HepG2 (cell line): ENCODE measurements at regions not wholly inside any gene's neighbourhood (a gene's known extent, or its start where the extent isn't known, plus 50 kb on each side); places are given as distances from the start of the nearest gene placed in this dataset.

ENCODE experiments used
- ATAC-seq: fragments of 200-7000 bp; cut with Tn5 transposase; 3 replicates; pipeline ENCODE4 v1.9.1; 2020; ENCODE audit warnings: mild to moderate bottlenecking, moderate library complexity
- BruUV-seq: library from RNA; stranded (reverse); fragments of 400-500 nt; replicated peaks from 2 replicates; lab custom pipeline; 2021; lab: Mats Ljungman, UMichigan
- CTCF ChIA-PET: fragments of 300-600 bp; formaldehyde crosslinking; extraction: SDS; loops from one replicate; lab custom pipeline; 2021; ENCODE audit warnings: low total read pairs, inconsistent platforms, low intra/inter-chr PET ratio; lab: Yijun Ruan, JAX
- POLR2A ChIA-PET: fragments of 350-600 bp; sonication (Branson Sonifier 250); formaldehyde crosslinking; loops from one replicate; lab custom pipeline; 2020; ENCODE audit warnings: antibody characterized with exemption, inconsistent platforms; lab: Yijun Ruan, JAX
- DNase-seq: peaks from one replicate; pipeline ENCODE4 v3.0.0-alpha.2; 2015; ENCODE audit warnings: low spot score
- FAIRE-seq: peaks from 3 replicates; lab custom pipeline; 2011; peaks lifted over from hg19 to GRCh38; lab: Jason Lieb, UNC
- H2AFZ ChIP-seq: one replicate; pipeline ENCODE4 v1.6.1; 2011; ENCODE audit warnings: low read length, inconsistent platforms
- H3K27ac ChIP-seq: fragments of 300-600 bp; 3 replicates; pipeline ENCODE4 v1.8.0; 2011; ENCODE audit warnings: mixed run types, mild to moderate bottlenecking, mixed read lengths, low read length, inconsistent platforms; ENCODE audit not compliant: insufficient read depth; ENCODE audit errors: extremely low read length
- H3K27me3 ChIP-seq, 2 experiments: fragments of 200-600 bp in 1 of 2; 2 replicates in 1 of 2; 3 replicates in 1 of 2; pipeline versions ENCODE4 v1.6.0 to v1.8.0; 2011; ENCODE audit warnings: low read length in 2 of 2, mild to moderate bottlenecking in 2 of 2, moderate library complexity in 2 of 2, inconsistent platforms in 1 of 2; ENCODE audit not compliant: insufficient read depth in 2 of 2, control insufficient read depth in 1 of 2
- H3K36me3 ChIP-seq, 2 experiments: fragments of 200-600 bp in 1 of 2; replicated peaks in 1 of 2; 2 replicates in 1 of 2; 3 replicates in 1 of 2; pipeline versions ENCODE4 v1.5.1 to v1.8.0; 2011; ENCODE audit warnings: low read length in 2 of 2, inconsistent platforms in 1 of 2; ENCODE audit not compliant: insufficient read depth in 2 of 2, control insufficient read depth in 1 of 2
- H3K4me1 ChIP-seq: 2 replicates; pipeline ENCODE4 v1.5.1; 2012; ENCODE audit warnings: low read length, inconsistent platforms; ENCODE audit not compliant: insufficient read depth
- H3K4me2 ChIP-seq: 2 replicates; pipeline ENCODE4 v1.6.0; 2011; ENCODE audit warnings: low read depth, low read length, inconsistent platforms
- H3K4me3 ChIP-seq, 3 experiments: fragments of 200-600 bp in 1 of 3; sonication (generic), shearing (Covaris generic) in 1 of 3; replicated peaks in 1 of 3; 2 replicates each; pipeline ENCODE4 v1.5.1; 2011 to 2016; ENCODE audit warnings: low read length in 3 of 3, inconsistent platforms in 2 of 3, low read depth in 2 of 3, mild to moderate bottlenecking in 2 of 3, control low read depth in 1 of 3, mixed read lengths in 1 of 3; ENCODE audit not compliant: insufficient read depth in 1 of 3
- H3K79me2 ChIP-seq: one replicate; pipeline ENCODE4 v1.6.1; 2011; ENCODE audit warnings: low read length, inconsistent platforms; ENCODE audit not compliant: insufficient read depth
- H3K9ac ChIP-seq: 2 replicates; pipeline ENCODE4 v1.6.0; 2011; ENCODE audit warnings: mild to moderate bottlenecking, low read depth, low read length, inconsistent platforms; ENCODE audit not compliant: insufficient read depth
- H3K9me3 ChIP-seq: 2 replicates; pipeline ENCODE4 v1.5.1; 2012; ENCODE audit warnings: mild to moderate bottlenecking, low read length
- H4K20me1 ChIP-seq: 2 replicates; pipeline ENCODE4 v1.6.0; 2011; ENCODE audit warnings: inconsistent platforms, mild to moderate bottlenecking, low read length, moderate library complexity; ENCODE audit not compliant: insufficient read depth
- DNMT1 ChIP-seq: sonication (generic); formaldehyde crosslinking; IDR thresholded peaks from 2 replicates; pipeline ENCODE4 v1.5.1; 2020; ENCODE audit warnings: mild to moderate bottlenecking, missing genetic modification reagents
- FOXK1 ChIP-seq: sonication (generic); formaldehyde crosslinking; IDR thresholded peaks from 2 replicates; pipeline ENCODE4 v1.4.0; 2020; ENCODE audit warnings: low read depth, missing genetic modification reagents, borderline replicate concordance
- MED8 ChIP-seq: sonication (generic); formaldehyde crosslinking; IDR thresholded peaks from 2 replicates; pipeline ENCODE4 v1.8.1; 2023; ENCODE audit warnings: mild to moderate bottlenecking, missing genetic modification reagents; ENCODE audit not compliant: insufficient replicate concordance
- PTBP1 ChIP-seq: fragments of 200-400 bp; formaldehyde crosslinking; IDR thresholded peaks from 2 replicates; pipeline ENCODE4 v1.6.1; 2018; ENCODE audit warnings: low read length, low read depth; ENCODE audit not compliant: poor library complexity, severe bottlenecking
- SIN3B ChIP-seq: fragments of 150-350 bp; IDR thresholded peaks from 2 replicates; pipeline ENCODE4 v1.6.1; 2014; ENCODE audit warnings: low read length
- ZBTB8A ChIP-seq: sonication (generic); formaldehyde crosslinking; IDR thresholded peaks from 2 replicates; pipeline ENCODE4 v1.4.0; 2020; ENCODE audit warnings: mild to moderate bottlenecking, low read depth, missing genetic modification reagents, borderline replicate concordance
- ZFY ChIP-seq: sonication (generic); formaldehyde crosslinking; IDR thresholded peaks from 2 replicates; pipeline ENCODE4 v1.4.0; 2020; ENCODE audit warnings: missing genetic modification reagents
- ZNF138 ChIP-seq: sonication (generic); formaldehyde crosslinking; IDR thresholded peaks from 2 replicates; pipeline ENCODE4 v1.5.0; 2020; ENCODE audit warnings: mild to moderate bottlenecking, low read depth, missing genetic modification reagents
- ZNF331 ChIP-seq: sonication (generic); formaldehyde crosslinking; IDR thresholded peaks from 2 replicates; pipeline ENCODE4 v1.4.0; 2020; ENCODE audit warnings: missing genetic modification reagents
- ZNF605 ChIP-seq: sonication (generic); formaldehyde crosslinking; IDR thresholded peaks from 2 replicates; pipeline ENCODE4 v1.8.0; 2022; ENCODE audit warnings: mild to moderate bottlenecking, missing genetic modification reagents
- ZSCAN31 ChIP-seq: sonication (generic); formaldehyde crosslinking; IDR thresholded peaks from 2 replicates; pipeline ENCODE4 v1.5.0; 2020; ENCODE audit warnings: low read depth, mild to moderate bottlenecking, missing genetic modification reagents
- WGBS: methylation state at CpG from one replicate; pipeline ENCODE4 v1.1.6; 2017; ENCODE audit warnings: low lambda C conversion rate; 5-methylcytosine and 5-hydroxymethylcytosine counted together
- in situ Hi-C: cut with HindIII; loops from 2 replicates; pipeline ENCODE4 v1.10.0; 2017; ENCODE audit warnings: low pct_unique_long_range_greater_than_20kb; ENCODE audit not compliant: extremely low pct_ligation_motif_present
- intact Hi-C: fragments of 100-400 bp; cut with micrococcal nuclease; formaldehyde crosslinking; loops from one replicate; pipeline ENCODE4 v1.10.0; 2022; ENCODE audit not compliant: unreplicated experiment
- TF ChIP-seq, protein P1 (sequence below): sonication (generic); formaldehyde crosslinking; IDR thresholded peaks from 2 replicates; pipeline ENCODE4 v1.5.0; 2020; ENCODE audit warnings: mild to moderate bottlenecking, missing genetic modification reagents, borderline replicate concordance
- TF ChIP-seq, protein P2 (sequence below): sonication (generic); formaldehyde crosslinking; IDR thresholded peaks from 2 replicates; pipeline ENCODE4 v1.4.0; 2020; ENCODE audit warnings: mild to moderate bottlenecking, missing genetic modification reagents, borderline replicate concordance
- TF ChIP-seq, protein P3 (sequence below): sonication (generic); formaldehyde crosslinking; IDR thresholded peaks from 2 replicates; pipeline ENCODE4 v1.4.0; 2020; ENCODE audit warnings: mild to moderate bottlenecking, missing genetic modification reagents
- TF ChIP-seq, protein P4 (sequence below): sonication (generic); formaldehyde crosslinking; IDR thresholded peaks from 2 replicates; pipeline ENCODE4 v1.4.0; 2020; ENCODE audit warnings: missing genetic modification reagents

DNA sequence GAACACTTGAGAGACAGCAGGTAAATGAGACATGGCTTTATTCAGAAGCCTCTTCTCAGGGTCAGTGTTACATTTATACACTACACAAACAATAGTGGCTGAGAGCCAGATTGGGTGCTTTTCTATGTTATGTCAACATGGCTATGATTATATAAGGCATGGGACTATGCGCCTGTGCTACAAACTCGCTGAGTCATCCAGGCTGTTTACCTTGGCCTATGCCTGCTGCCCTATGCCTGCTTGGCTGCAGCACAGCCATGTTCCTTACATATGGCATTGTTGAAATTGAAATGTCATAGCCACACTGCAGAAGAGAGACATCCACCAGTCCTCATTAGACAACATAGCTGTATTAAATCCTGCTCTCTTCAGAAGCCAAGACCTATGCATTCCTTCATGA, 236.3 kb upstream of the NWD2 start:
- no TSS peak for BruUV-seq
- in situ Hi-C loops: no loop called here
- Histone ChIP-seq H3K9ac (no peak overlapping the region), H3K27ac (peak overlapping the region; percentile 74), H3K36me3 (no peaks in the 10 kb centered on the region), H3K4me2 (peak overlapping the region; percentile 37), H3K9me3 (no peaks in the 10 kb centered on the region), H3K27me3 (no peaks in the 10 kb centered on the region), H3K79me2 (no peaks in the 10 kb centered on the region), H3K4me3 (no peak overlapping the region), H4K20me1 (no peaks in the 10 kb centered on the region), H2AFZ (no peak overlapping the region), H3K4me1 (peaks cover 16% of the 10 kb centered on the region)
- intact Hi-C loops: no loop called here
- CTCF ChIA-PET: no interaction called here
- no peak for FAIRE-seq
- peak; percentile 99 for ATAC-seq
- DNase-seq: peak; percentile 94
- POLR2A ChIA-PET: no interaction called here
- WGBS: 0% methylated on average over 2 of the region's 2 CpGs
- TF ChIP-seq ZNF605 (peak; percentile 56; the same call in 1 of the 2 replicates), ZSCAN31 (CRISPR knock-in tag) (no peak), PTBP1 (no peak), MED8 (CRISPR knock-in tag) (no peak), ZFY (CRISPR knock-in tag) (peak; percentile 98), SIN3B (no peak), FOXK1 (CRISPR knock-in tag) (peak; percentile 92; the same call in 1 of the 2 replicates), ZBTB8A (CRISPR knock-in tag) (no peak), ZNF138 (CRISPR knock-in tag) (no peak), ZNF331 (CRISPR knock-in tag) (peak; percentile 77; the same call in 1 of the 2 replicates), DNMT1 (CRISPR knock-in tag) (no peak)
- TF ChIP-seq, protein P1, sequence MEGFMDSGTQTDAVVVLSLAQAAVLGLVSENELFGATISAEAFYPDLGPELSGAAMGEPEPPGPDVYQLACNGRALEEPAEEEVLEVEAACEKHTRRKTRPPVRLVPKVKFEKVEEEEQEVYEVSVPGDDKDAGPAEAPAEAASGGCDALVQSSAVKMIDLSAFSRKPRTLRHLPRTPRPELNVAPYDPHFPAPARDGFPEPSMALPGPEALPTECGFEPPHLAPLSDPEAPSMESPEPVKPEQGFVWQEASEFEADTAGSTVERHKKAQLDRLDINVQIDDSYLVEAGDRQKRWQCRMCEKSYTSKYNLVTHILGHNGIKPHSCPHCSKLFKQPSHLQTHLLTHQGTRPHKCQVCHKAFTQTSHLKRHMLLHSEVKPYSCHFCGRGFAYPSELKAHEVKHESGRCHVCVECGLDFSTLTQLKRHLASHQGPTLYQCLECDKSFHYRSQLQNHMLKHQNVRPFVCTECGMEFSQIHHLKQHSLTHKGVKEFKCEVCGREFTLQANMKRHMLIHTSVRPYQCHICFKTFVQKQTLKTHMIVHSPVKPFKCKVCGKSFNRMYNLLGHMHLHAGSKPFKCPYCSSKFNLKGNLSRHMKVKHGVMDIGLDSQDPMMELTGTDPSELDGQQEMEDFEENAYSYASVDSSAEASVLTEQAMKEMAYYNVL: 0 out of 2 replicates have a peak, but pooled peaks have one; percentile 56
- TF ChIP-seq, protein P2, sequence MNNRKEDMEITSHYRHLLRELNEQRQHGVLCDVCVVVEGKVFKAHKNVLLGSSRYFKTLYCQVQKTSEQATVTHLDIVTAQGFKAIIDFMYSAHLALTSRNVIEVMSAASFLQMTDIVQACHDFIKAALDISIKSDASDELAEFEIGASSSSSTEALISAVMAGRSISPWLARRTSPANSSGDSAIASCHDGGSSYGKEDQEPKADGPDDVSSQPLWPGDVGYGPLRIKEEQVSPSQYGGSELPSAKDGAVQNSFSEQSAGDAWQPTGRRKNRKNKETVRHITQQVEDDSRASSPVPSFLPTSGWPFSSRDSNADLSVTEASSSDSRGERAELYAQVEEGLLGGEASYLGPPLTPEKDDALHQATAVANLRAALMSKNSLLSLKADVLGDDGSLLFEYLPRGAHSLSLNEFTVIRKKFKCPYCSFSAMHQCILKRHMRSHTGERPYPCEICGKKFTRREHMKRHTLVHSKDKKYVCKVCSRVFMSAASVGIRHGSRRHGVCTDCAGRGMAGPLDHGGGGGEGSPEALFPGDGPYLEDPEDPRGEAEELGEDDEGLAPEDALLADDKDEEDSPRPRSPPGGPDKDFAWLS (CRISPR knock-in tag): no peak
- TF ChIP-seq, protein P3, sequence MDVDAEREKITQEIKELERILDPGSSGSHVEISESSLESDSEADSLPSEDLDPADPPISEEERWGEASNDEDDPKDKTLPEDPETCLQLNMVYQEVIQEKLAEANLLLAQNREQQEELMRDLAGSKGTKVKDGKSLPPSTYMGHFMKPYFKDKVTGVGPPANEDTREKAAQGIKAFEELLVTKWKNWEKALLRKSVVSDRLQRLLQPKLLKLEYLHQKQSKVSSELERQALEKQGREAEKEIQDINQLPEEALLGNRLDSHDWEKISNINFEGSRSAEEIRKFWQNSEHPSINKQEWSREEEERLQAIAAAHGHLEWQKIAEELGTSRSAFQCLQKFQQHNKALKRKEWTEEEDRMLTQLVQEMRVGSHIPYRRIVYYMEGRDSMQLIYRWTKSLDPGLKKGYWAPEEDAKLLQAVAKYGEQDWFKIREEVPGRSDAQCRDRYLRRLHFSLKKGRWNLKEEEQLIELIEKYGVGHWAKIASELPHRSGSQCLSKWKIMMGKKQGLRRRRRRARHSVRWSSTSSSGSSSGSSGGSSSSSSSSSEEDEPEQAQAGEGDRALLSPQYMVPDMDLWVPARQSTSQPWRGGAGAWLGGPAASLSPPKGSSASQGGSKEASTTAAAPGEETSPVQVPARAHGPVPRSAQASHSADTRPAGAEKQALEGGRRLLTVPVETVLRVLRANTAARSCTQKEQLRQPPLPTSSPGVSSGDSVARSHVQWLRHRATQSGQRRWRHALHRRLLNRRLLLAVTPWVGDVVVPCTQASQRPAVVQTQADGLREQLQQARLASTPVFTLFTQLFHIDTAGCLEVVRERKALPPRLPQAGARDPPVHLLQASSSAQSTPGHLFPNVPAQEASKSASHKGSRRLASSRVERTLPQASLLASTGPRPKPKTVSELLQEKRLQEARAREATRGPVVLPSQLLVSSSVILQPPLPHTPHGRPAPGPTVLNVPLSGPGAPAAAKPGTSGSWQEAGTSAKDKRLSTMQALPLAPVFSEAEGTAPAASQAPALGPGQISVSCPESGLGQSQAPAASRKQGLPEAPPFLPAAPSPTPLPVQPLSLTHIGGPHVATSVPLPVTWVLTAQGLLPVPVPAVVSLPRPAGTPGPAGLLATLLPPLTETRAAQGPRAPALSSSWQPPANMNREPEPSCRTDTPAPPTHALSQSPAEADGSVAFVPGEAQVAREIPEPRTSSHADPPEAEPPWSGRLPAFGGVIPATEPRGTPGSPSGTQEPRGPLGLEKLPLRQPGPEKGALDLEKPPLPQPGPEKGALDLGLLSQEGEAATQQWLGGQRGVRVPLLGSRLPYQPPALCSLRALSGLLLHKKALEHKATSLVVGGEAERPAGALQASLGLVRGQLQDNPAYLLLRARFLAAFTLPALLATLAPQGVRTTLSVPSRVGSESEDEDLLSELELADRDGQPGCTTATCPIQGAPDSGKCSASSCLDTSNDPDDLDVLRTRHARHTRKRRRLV (CRISPR knock-in tag): no peak
- TF ChIP-seq, protein P4, sequence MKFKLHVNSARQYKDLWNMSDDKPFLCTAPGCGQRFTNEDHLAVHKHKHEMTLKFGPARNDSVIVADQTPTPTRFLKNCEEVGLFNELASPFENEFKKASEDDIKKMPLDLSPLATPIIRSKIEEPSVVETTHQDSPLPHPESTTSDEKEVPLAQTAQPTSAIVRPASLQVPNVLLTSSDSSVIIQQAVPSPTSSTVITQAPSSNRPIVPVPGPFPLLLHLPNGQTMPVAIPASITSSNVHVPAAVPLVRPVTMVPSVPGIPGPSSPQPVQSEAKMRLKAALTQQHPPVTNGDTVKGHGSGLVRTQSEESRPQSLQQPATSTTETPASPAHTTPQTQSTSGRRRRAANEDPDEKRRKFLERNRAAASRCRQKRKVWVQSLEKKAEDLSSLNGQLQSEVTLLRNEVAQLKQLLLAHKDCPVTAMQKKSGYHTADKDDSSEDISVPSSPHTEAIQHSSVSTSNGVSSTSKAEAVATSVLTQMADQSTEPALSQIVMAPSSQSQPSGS: peak; percentile 58; the same call in 1 of the 2 replicates
